OCI-LY7 (cell line): ENCODE measurements at regions not wholly inside any gene's neighbourhood (a gene's known extent, or its start where the extent isn't known, plus 50 kb on each side); places are given as distances from the start of the nearest gene placed in this dataset.

Experiments
- BruUV-seq: library from RNA; stranded (reverse); fragments of 400-500 nt; replicated peaks from 2 replicates; lab custom pipeline; 2021; lab: Mats Ljungman, UMichigan
- CTCF ChIA-PET: fragments of 300-600 bp; sonication (Branson Sonifier 250); formaldehyde crosslinking; loops from one replicate; lab custom pipeline; 2022; ENCODE audit warnings: antibody characterized with exemption; ENCODE audit not compliant: unreplicated experiment; lab: Charles Lee
- POLR2A ChIA-PET: fragments of 300-600 bp; sonication (Branson Sonifier 250); formaldehyde crosslinking; loops from one replicate; lab custom pipeline; 2022; ENCODE audit warnings: antibody characterized with exemption; lab: Charles Lee
- DNase-seq: peaks from one replicate; pipeline ENCODE4 v3.0.0-alpha.2; 2015; ENCODE audit warnings: low spot score
- H2AFZ ChIP-seq: fragments of 200-600 bp; sonication (generic), shearing (Covaris generic); 2 replicates; pipeline ENCODE4 v1.6.1; 2014; ENCODE audit warnings: mild to moderate bottlenecking, antibody characterized with exemption, low read length, moderate library complexity
- H3K27ac ChIP-seq: fragments of 200-600 bp; sonication (generic); 2 replicates; pipeline ENCODE4 v1.5.1; 2014; ENCODE audit warnings: mixed run types, low read depth, mild to moderate bottlenecking, moderate library complexity, low read length, inconsistent platforms; ENCODE audit not compliant: poor library complexity, severe bottlenecking
- H3K36me3 ChIP-seq: fragments of 200-600 bp; sonication (generic); 2 replicates; pipeline ENCODE4 v1.6.1; 2014; ENCODE audit warnings: mild to moderate bottlenecking, antibody characterized with exemption, low read length, moderate library complexity, mixed read lengths; ENCODE audit not compliant: insufficient read depth
- H3K4me1 ChIP-seq: fragments of 200-600 bp; sonication (generic); 2 replicates; pipeline ENCODE4 v1.5.1; 2014; ENCODE audit warnings: mild to moderate bottlenecking, low read length; ENCODE audit not compliant: insufficient read depth, poor library complexity, severe bottlenecking
- H3K4me2 ChIP-seq: fragments of 200-600 bp; sonication (generic); 2 replicates; pipeline ENCODE4 v1.6.1; 2014; ENCODE audit warnings: mild to moderate bottlenecking, low read length
- H3K4me3 ChIP-seq: fragments of 200-600 bp; sonication (generic); 2 replicates; pipeline ENCODE4 v1.5.1; 2014; ENCODE audit warnings: mild to moderate bottlenecking, low read depth, low read length; ENCODE audit not compliant: poor library complexity, severe bottlenecking
- H3K79me2 ChIP-seq: fragments of 200-600 bp; sonication (generic); 2 replicates; pipeline ENCODE4 v1.6.1; 2016; ENCODE audit warnings: low read depth, mild to moderate bottlenecking, low read length, moderate library complexity, mixed read lengths; ENCODE audit not compliant: insufficient read depth
- H3K9me2 ChIP-seq: fragments of 200-600 bp; sonication (generic); 2 replicates; pipeline ENCODE4 v1.6.1; 2016; ENCODE audit warnings: mild to moderate bottlenecking, low read length, mixed read lengths; ENCODE audit not compliant: insufficient read depth
- H3K9me3 ChIP-seq: fragments of 200-600 bp; sonication (generic); 2 replicates; pipeline ENCODE4 v1.6.1; 2014; ENCODE audit warnings: mild to moderate bottlenecking, mixed run types, low read length, mixed read lengths
- H4K20me1 ChIP-seq: fragments of 200-600 bp; sonication (generic); 2 replicates; pipeline ENCODE4 v1.6.1; 2014; ENCODE audit warnings: mild to moderate bottlenecking, antibody characterized with exemption, low read length, moderate library complexity, mixed read lengths; ENCODE audit not compliant: insufficient read depth
- CTCF ChIP-seq: fragments of 200-600 bp; sonication (generic); conservative IDR thresholded peaks from 2 replicates; pipeline ENCODE4 v1.5.1; 2014; ENCODE audit warnings: mild to moderate bottlenecking, antibody characterized with exemption, low read length, moderate library complexity, mixed read lengths
- EZH2phosphoT487 ChIP-seq: fragments of 200-600 bp; sonication (generic); IDR thresholded peaks from 2 replicates; pipeline ENCODE4 v1.6.1; 2018; ENCODE audit warnings: low read depth, borderline replicate concordance, mild to moderate bottlenecking, mixed run types, antibody characterized with exemption, low read length, moderate library complexity, mixed read lengths
- intact Hi-C: fragments of 100-400 bp; cut with micrococcal nuclease; formaldehyde crosslinking; loops from one replicate; pipeline ENCODE4 v1.10.0; 2022; ENCODE audit not compliant: unreplicated experiment

GRCh38 chr9:81384911-81385310 is 304.4 kb downstream of the TLE1 start:
- no peak overlapping the region for H2AFZ ChIP-seq
- no peaks in the 10 kb centered on the region for H3K79me2 ChIP-seq
- H3K27ac ChIP-seq: no peak overlapping the region
- DNase-seq: no peak
- no peaks in the 10 kb centered on the region for H3K36me3 ChIP-seq
- intact Hi-C loops: no loop called here
- no TSS peak for BruUV-seq
- POLR2A ChIA-PET: interaction anchor here (0.7 kb wide), 1 partner anchor 1138 kb away, joined by 3 read pairs; no protein-coding TSS in a partner anchor
- CTCF ChIA-PET: no interaction called here
- H3K4me3 ChIP-seq: no peak overlapping the region
- no peaks in the 10 kb centered on the region for H4K20me1 ChIP-seq
- H3K4me1 ChIP-seq: no peaks in the 10 kb centered on the region
- TF ChIP-seq CTCF: no peak
- TF ChIP-seq EZH2phosphoT487: no peak
- no peaks in the 10 kb centered on the region for H3K9me2 ChIP-seq
- no peaks in the 10 kb centered on the region for H3K9me3 ChIP-seq
- no peak overlapping the region for H3K4me2 ChIP-seq

- TF ChIP-seq CTCF: no peak
- no peak for TF ChIP-seq EZH2phosphoT487
- no peaks in the 10 kb centered on the region for H3K4me1 ChIP-seq
- H3K4me3 ChIP-seq: no peak overlapping the region
- ChIA-PET POLR2A (no interaction called here), CTCF (no interaction called here)
- H4K20me1 ChIP-seq: no peaks in the 10 kb centered on the region
- no peak overlapping the region for H3K27ac ChIP-seq
- no peaks in the 10 kb centered on the region for H3K36me3 ChIP-seq
- DNase-seq: no peak
- BruUV-seq: no TSS peak
- H3K4me2 ChIP-seq: no peak overlapping the region
- no peaks in the 10 kb centered on the region for H3K9me3 ChIP-seq
- intact Hi-C loops: no loop called here
- no peaks in the 10 kb centered on the region for H3K79me2 ChIP-seq
- no peaks in the 10 kb centered on the region for H3K9me2 ChIP-seq
- H2AFZ ChIP-seq: no peak overlapping the region
Measured at GRCh38 chr9:81382281-81382680, 307.1 kb downstream of the TLE1 start.

- H3K27ac ChIP-seq: no peak overlapping the region
- H2AFZ ChIP-seq: no peak overlapping the region
- no peak overlapping the region for H3K4me3 ChIP-seq
- no TSS peak for BruUV-seq
- no peaks in the 10 kb centered on the region for H3K36me3 ChIP-seq
- no peaks in the 10 kb centered on the region for H3K9me2 ChIP-seq
- no peak for TF ChIP-seq EZH2phosphoT487
- TF ChIP-seq CTCF: no peak
- H3K79me2 ChIP-seq: no peaks in the 10 kb centered on the region
- ChIA-PET CTCF (no interaction called here), POLR2A (no interaction called here)
- no peak for DNase-seq
- intact Hi-C loops: no loop called here
- no peaks in the 10 kb centered on the region for H4K20me1 ChIP-seq
- no peak overlapping the region for H3K4me2 ChIP-seq
- H3K4me1 ChIP-seq: no peaks in the 10 kb centered on the region
- H3K9me3 ChIP-seq: no peaks in the 10 kb centered on the region
Measured at GRCh38 chr9:81381694-81382093, 307.7 kb downstream of the TLE1 start.
